ENCODE measurements at regions not wholly inside any gene's neighbourhood (a gene's known extent, or its start where the extent isn't known, plus 50 kb on each side); places are given as distances from the start of the nearest gene placed in this dataset.

GRCh38 chr9:105865285-105865684 is 170.9 kb downstream of the TMEM38B start:
- no peak for TF ChIP-seq CREB1 (IDR thresholded peaks at IDR 0.05; ENCODE audit: low read depth)
- TF ChIP-seq FOXM1 (IDR thresholded peaks at IDR 0.05; ENCODE audit: borderline replicate concordance, low read depth) = no peak
- no peak for TF ChIP-seq TEAD4 (IDR thresholded peaks at IDR 0.05)
- TF ChIP-seq EP300 (IDR thresholded peaks at IDR 0.05; ENCODE audit: borderline replicate concordance) = no peak
- no peak for TF ChIP-seq CEBPB (IDR thresholded peaks at IDR 0.05)
- no peak for TF ChIP-seq ZBTB7A (IDR thresholded peaks at IDR 0.05; ENCODE audit: low read depth)
- TF ChIP-seq TAF1 (IDR thresholded peaks at IDR 0.05; ENCODE audit: low read depth) = no peak
- TF ChIP-seq EGR1 (IDR thresholded peaks at IDR 0.05) = no peak
- TF ChIP-seq YY1 (IDR thresholded peaks at IDR 0.05; ENCODE audit: low read depth) = no peak
- TF ChIP-seq, protein P1, sequence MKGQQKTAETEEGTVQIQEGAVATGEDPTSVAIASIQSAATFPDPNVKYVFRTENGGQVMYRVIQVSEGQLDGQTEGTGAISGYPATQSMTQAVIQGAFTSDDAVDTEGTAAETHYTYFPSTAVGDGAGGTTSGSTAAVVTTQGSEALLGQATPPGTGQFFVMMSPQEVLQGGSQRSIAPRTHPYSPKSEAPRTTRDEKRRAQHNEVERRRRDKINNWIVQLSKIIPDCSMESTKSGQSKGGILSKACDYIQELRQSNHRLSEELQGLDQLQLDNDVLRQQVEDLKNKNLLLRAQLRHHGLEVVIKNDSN (IDR thresholded peaks at IDR 0.05) = no peak
- no peak for TF ChIP-seq TCF12 (IDR thresholded peaks at IDR 0.05; ENCODE audit: low read depth)
- TF ChIP-seq RAD21 (IDR thresholded peaks at IDR 0.05; ENCODE audit: low read depth) = no peak
- TF ChIP-seq, protein P2, sequence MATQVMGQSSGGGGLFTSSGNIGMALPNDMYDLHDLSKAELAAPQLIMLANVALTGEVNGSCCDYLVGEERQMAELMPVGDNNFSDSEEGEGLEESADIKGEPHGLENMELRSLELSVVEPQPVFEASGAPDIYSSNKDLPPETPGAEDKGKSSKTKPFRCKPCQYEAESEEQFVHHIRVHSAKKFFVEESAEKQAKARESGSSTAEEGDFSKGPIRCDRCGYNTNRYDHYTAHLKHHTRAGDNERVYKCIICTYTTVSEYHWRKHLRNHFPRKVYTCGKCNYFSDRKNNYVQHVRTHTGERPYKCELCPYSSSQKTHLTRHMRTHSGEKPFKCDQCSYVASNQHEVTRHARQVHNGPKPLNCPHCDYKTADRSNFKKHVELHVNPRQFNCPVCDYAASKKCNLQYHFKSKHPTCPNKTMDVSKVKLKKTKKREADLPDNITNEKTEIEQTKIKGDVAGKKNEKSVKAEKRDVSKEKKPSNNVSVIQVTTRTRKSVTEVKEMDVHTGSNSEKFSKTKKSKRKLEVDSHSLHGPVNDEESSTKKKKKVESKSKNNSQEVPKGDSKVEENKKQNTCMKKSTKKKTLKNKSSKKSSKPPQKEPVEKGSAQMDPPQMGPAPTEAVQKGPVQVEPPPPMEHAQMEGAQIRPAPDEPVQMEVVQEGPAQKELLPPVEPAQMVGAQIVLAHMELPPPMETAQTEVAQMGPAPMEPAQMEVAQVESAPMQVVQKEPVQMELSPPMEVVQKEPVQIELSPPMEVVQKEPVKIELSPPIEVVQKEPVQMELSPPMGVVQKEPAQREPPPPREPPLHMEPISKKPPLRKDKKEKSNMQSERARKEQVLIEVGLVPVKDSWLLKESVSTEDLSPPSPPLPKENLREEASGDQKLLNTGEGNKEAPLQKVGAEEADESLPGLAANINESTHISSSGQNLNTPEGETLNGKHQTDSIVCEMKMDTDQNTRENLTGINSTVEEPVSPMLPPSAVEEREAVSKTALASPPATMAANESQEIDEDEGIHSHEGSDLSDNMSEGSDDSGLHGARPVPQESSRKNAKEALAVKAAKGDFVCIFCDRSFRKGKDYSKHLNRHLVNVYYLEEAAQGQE (IDR thresholded peaks at IDR 0.05; ENCODE audit: low read depth) = no peak
- no peak for TF ChIP-seq NFIC (IDR thresholded peaks at IDR 0.05)
- TF ChIP-seq, protein P3, sequence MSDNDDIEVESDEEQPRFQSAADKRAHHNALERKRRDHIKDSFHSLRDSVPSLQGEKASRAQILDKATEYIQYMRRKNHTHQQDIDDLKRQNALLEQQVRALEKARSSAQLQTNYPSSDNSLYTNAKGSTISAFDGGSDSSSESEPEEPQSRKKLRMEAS (IDR thresholded peaks at IDR 0.05) = no peak

- TF ChIP-seq CEBPB (IDR thresholded peaks at IDR 0.05) (no peak), EGR1 (IDR thresholded peaks at IDR 0.05) (no peak), ZBTB7A (IDR thresholded peaks at IDR 0.05; ENCODE audit: low read depth) (no peak), CREB1 (IDR thresholded peaks at IDR 0.05; ENCODE audit: low read depth) (no peak), YY1 (IDR thresholded peaks at IDR 0.05; ENCODE audit: low read depth) (no peak), NFIC (IDR thresholded peaks at IDR 0.05) (no peak), RAD21 (IDR thresholded peaks at IDR 0.05; ENCODE audit: low read depth) (no peak), TCF12 (IDR thresholded peaks at IDR 0.05; ENCODE audit: low read depth) (no peak), EP300 (IDR thresholded peaks at IDR 0.05; ENCODE audit: borderline replicate concordance) (no peak), FOXM1 (IDR thresholded peaks at IDR 0.05; ENCODE audit: borderline replicate concordance, low read depth) (no peak), TAF1 (IDR thresholded peaks at IDR 0.05; ENCODE audit: low read depth) (no peak), TEAD4 (IDR thresholded peaks at IDR 0.05) (no peak)
- TF ChIP-seq, protein P3 (IDR thresholded peaks at IDR 0.05) = no peak
- TF ChIP-seq, protein P1 (IDR thresholded peaks at IDR 0.05) = no peak
- TF ChIP-seq, protein P2 (IDR thresholded peaks at IDR 0.05; ENCODE audit: low read depth) = no peak
Observed at GRCh38 chr9:105871540-105871939, 177.2 kb downstream of the TMEM38B start.

DNA sequence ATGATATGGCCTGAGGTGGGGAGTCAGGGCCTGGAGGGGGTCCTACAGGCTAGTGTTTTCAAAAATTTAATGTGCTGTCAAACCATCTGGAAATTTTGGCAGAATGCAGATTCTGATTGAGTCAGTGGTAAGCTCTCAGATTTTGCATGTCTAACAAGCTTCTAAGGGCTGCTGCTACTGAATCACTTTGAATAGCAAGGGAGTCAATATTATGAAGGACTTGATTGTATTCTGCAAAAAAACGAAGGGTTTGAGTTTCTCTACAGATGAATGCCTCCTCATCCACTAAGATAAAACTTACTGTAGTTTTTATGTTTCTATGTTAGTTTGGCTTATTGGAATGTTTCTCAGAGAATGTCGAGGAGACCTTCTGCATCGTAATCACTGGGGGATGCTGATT is 179.5 kb downstream of the TMEM38B start:
- TF ChIP-seq NFIC (IDR thresholded peaks at IDR 0.05) (no peak), CREB1 (IDR thresholded peaks at IDR 0.05; ENCODE audit: low read depth) (no peak), ZBTB7A (IDR thresholded peaks at IDR 0.05; ENCODE audit: low read depth) (no peak), EGR1 (IDR thresholded peaks at IDR 0.05) (no peak)
- TF ChIP-seq, protein P2 (IDR thresholded peaks at IDR 0.05; ENCODE audit: low read depth) = no peak

DNA sequence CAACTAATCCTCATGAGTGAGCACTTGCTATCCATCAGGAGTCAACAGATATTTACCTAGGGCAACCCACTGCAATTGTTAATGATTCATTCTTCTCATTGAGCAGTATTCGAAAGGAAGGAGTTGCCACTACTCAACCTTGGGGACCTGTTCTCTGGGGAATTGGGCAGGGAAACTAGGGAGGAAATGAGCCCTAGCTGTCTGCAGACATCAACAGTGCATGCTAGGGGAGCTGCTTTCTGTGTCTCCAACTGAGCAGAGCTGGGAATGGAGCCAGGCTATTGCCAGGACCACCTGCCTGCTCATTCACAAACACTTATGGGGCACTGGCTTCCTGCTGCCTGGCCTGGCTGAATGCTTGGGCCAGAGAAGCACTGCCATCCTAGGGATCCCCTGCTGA is 183.4 kb downstream of the TMEM38B start:
- no peak for TF ChIP-seq EP300 (IDR thresholded peaks at IDR 0.05; ENCODE audit: borderline replicate concordance)

- TF ChIP-seq EGR1 (IDR thresholded peaks at IDR 0.05) (no peak), TEAD4 (IDR thresholded peaks at IDR 0.05) (no peak), CREB1 (IDR thresholded peaks at IDR 0.05; ENCODE audit: low read depth) (no peak), EP300 (IDR thresholded peaks at IDR 0.05; ENCODE audit: borderline replicate concordance) (no peak), TCF12 (IDR thresholded peaks at IDR 0.05; ENCODE audit: low read depth) (no peak), FOXM1 (IDR thresholded peaks at IDR 0.05; ENCODE audit: borderline replicate concordance, low read depth) (no peak), ZBTB7A (IDR thresholded peaks at IDR 0.05; ENCODE audit: low read depth) (no peak), YY1 (IDR thresholded peaks at IDR 0.05; ENCODE audit: low read depth) (no peak), NFIC (IDR thresholded peaks at IDR 0.05) (no peak), TAF1 (IDR thresholded peaks at IDR 0.05; ENCODE audit: low read depth) (no peak), RAD21 (IDR thresholded peaks at IDR 0.05; ENCODE audit: low read depth) (no peak), CEBPB (IDR thresholded peaks at IDR 0.05) (no peak)
- TF ChIP-seq, protein P3 (IDR thresholded peaks at IDR 0.05) = no peak
- TF ChIP-seq, protein P2 (IDR thresholded peaks at IDR 0.05; ENCODE audit: low read depth) = no peak
- TF ChIP-seq, protein P1 (IDR thresholded peaks at IDR 0.05) = no peak
Observed at GRCh38 chr9:105879181-105879580, 184.8 kb downstream of the TMEM38B start.
